Ishikawa (cell line): ENCODE measurements at regions not wholly inside any gene's neighbourhood (a gene's known extent, or its start where the extent isn't known, plus 50 kb on each side); places are given as distances from the start of the nearest gene placed in this dataset.
A peak's percentile ranks its signal among the peaks of the same experiment; 100 is the strongest.

Experiments
- CEBPB ChIP-seq: IDR thresholded peaks from 2 replicates; pipeline ENCODE4 v1.6.1; 2012
- CREB1 ChIP-seq: IDR thresholded peaks from 2 replicates; pipeline ENCODE4 v1.6.1; 2012; ENCODE audit warnings: low read depth
- EGR1 ChIP-seq: IDR thresholded peaks from 2 replicates; pipeline ENCODE4 v1.6.1; 2012
- EP300 ChIP-seq: IDR thresholded peaks from 2 replicates; pipeline ENCODE4 v1.6.1; 2012; ENCODE audit warnings: borderline replicate concordance
- FOXM1 ChIP-seq: IDR thresholded peaks from 2 replicates; pipeline ENCODE4 v1.6.1; 2012; ENCODE audit warnings: low read depth, borderline replicate concordance
- MAX ChIP-seq: IDR thresholded peaks from 2 replicates; pipeline ENCODE4 v1.6.1; 2012
- NFIC ChIP-seq: IDR thresholded peaks from 2 replicates; pipeline ENCODE4 v1.6.1; 2012
- RAD21 ChIP-seq: IDR thresholded peaks from 2 replicates; pipeline ENCODE4 v1.6.1; 2012; ENCODE audit warnings: low read depth
- REST ChIP-seq: IDR thresholded peaks from 2 replicates; pipeline ENCODE4 v1.6.1; 2012; ENCODE audit warnings: low read depth, mild to moderate bottlenecking
- TAF1 ChIP-seq: IDR thresholded peaks from 2 replicates; pipeline ENCODE4 v1.6.1; 2012; ENCODE audit warnings: low read depth, mild to moderate bottlenecking
- TCF12 ChIP-seq: IDR thresholded peaks from 2 replicates; pipeline ENCODE4 v1.6.1; 2012; ENCODE audit warnings: low read depth
- TEAD4 ChIP-seq: IDR thresholded peaks from 2 replicates; pipeline ENCODE4 v1.6.1; 2012
- USF1 ChIP-seq: IDR thresholded peaks from 2 replicates; pipeline ENCODE4 v1.6.1; 2012
- YY1 ChIP-seq: IDR thresholded peaks from 2 replicates; pipeline ENCODE4 v1.6.1; 2012; ENCODE audit warnings: low read depth
- ZBTB7A ChIP-seq: IDR thresholded peaks from 2 replicates; pipeline ENCODE4 v1.6.1; 2012; ENCODE audit warnings: low read depth

GRCh38 chr7:67343572-67343971, 346.9 kb downstream of the TYW1 start:
- TF ChIP-seq NFIC: 0 out of 2 replicates have a peak, but pooled peaks have one; percentile 7
- TF ChIP-seq ZBTB7A: no peak
- no peak for TF ChIP-seq TAF1

- TF ChIP-seq ZBTB7A (no peak), USF1 (no peak), CEBPB (no peak), CREB1 (no peak)
Measured at GRCh38 chr7:67344481-67345193, 348.0 kb downstream of the TYW1 start.

- no peak for TF ChIP-seq CEBPB
- TF ChIP-seq EGR1: no peak
- no peak for TF ChIP-seq EP300
- TF ChIP-seq TAF1: no peak
- no peak for TF ChIP-seq RAD21
- TF ChIP-seq YY1: no peak
- TF ChIP-seq TCF12: no peak
- TF ChIP-seq NFIC: no peak
- TF ChIP-seq CREB1: no peak
- no peak for TF ChIP-seq USF1
- TF ChIP-seq MAX: no peak
- TF ChIP-seq TEAD4: no peak
- no peak for TF ChIP-seq REST
- TF ChIP-seq FOXM1: no peak
- no peak for TF ChIP-seq ZBTB7A
Measured at GRCh38 chr7:67346126-67346525, 349.5 kb downstream of the TYW1 start.

GRCh38 chr7:67346876-67347275, 350.2 kb downstream of the TYW1 start:
- TF ChIP-seq MAX (no peak), USF1 (no peak), EGR1 (no peak), REST (no peak), ZBTB7A (no peak)

- TF ChIP-seq TEAD4 (no peak), MAX (no peak), ZBTB7A (no peak), FOXM1 (no peak), USF1 (no peak), EGR1 (no peak)
Measured at GRCh38 chr7:67348171-67348570, 351.5 kb downstream of the TYW1 start.

- TF ChIP-seq FOXM1 (no peak), TCF12 (no peak), CEBPB (no peak), EP300 (no peak), ZBTB7A (no peak), CREB1 (no peak), YY1 (no peak), NFIC (no peak), REST (no peak), USF1 (no peak), TEAD4 (no peak), RAD21 (no peak)
Measured at GRCh38 chr7:67359900-67360299, 363.3 kb downstream of the TYW1 start.
